NCI-H1694 (cell line): ENCODE measurements at regions not wholly inside any gene's neighbourhood (a gene's known extent, or its start where the extent isn't known, plus 50 kb on each side); places are given as distances from the start of the nearest gene placed in this dataset.

ENCODE experiments used
- DNase-seq: peaks from one replicate; lab custom pipeline; 2025; lab: John Stamatoyannopoulos, UW

GRCh38 chr16:35170610-35171009, 1711.2 kb downstream of the TP53TG3F start:
- no peak for DNase-seq

DNA sequence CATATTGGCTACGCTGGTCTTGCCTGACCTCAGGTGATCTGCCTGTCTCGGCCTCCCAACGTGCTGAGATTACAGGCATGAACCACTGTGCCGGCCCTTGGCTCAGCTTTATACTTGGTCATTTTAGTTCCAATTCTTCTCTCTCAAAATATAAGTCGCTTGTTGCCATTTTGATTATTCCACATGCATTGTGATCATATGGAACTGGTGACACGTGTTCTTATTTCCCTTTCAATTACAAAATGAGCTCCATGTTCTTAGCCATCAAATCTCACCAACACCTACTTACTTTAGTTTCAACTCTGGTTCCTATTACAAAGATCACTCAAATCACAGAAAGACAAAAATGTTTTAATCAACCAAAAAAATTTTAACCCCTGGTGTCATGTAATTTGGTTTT, 1711.7 kb downstream of the TP53TG3F start:
- DNase-seq: no peak

GRCh38 chr16:35173295-35173694, 1713.9 kb downstream of the TP53TG3F start:
- no peak for DNase-seq

- DNase-seq: no peak
These were observed 1714.6 kb downstream of the TP53TG3F start for GRCh38 chr16:35174016-35174415.

GRCh38 chr16:35176449-35176848, 1717.0 kb downstream of the TP53TG3F start:
- no peak for DNase-seq

DNA sequence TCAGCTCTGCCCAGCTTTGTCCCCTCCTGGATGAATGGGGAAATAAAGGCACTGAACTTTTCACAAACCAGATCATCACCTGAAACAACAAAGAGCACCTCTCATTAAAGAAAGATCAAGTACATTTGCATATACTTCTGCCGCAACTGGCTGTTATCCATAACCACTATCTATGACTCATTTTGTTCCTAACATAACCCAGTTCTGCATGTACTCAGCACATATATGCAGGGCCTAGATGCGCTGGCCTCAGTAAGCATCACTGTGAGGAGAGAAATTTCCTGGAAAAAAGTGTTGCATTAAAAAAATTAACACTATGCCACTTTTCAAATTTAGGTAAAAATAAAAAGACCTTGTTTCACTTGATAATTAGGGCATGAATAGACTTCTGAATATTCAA, 1718.4 kb downstream of the TP53TG3F start:
- DNase-seq: no peak

GRCh38 chr16:35180970-35181369, 1721.6 kb downstream of the TP53TG3F start:
- no peak for DNase-seq

DNA sequence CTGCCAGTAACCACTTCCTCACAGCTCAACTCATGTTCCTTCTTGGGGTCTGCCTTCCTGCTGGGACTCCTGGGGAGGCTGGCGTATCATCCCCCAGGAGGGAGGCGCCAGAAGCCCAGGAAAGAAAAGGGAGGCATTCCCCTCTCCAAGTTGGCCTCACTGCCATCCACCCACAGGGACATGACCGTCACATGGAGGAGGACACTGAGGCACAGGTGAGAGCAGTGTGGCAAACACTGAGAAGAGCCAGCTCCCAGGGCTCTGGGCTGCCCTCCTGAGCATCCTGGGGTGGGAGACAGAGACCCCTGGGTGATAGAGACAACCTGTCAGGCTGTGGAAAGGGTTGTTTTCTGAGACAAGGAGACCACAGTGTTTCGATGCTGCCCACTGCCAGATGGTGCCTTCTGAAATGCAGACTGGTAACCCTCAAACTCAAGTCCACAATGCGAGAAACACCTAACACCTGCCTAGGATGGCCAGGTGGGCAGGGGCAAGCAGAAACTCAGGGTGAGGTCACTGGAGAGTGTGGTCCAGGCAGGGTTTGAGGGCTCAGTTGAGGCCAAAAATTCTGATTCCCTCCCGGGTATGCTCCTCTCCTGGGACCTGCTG, 1722.1 kb downstream of the TP53TG3F start:
- DNase-seq: no peak

GRCh38 chr16:35182043-35182677, 1722.7 kb downstream of the TP53TG3F start:
- DNase-seq: no peak

- no peak for DNase-seq
These were observed 1723.6 kb downstream of the TP53TG3F start for GRCh38 chr16:35182943-35183550.

GRCh38 chr16:35184356-35184870, 1725.0 kb downstream of the TP53TG3F start:
- DNase-seq: no peak

GRCh38 chr16:35185366-35186044, 1726.1 kb downstream of the TP53TG3F start:
- DNase-seq: no peak

DNA sequence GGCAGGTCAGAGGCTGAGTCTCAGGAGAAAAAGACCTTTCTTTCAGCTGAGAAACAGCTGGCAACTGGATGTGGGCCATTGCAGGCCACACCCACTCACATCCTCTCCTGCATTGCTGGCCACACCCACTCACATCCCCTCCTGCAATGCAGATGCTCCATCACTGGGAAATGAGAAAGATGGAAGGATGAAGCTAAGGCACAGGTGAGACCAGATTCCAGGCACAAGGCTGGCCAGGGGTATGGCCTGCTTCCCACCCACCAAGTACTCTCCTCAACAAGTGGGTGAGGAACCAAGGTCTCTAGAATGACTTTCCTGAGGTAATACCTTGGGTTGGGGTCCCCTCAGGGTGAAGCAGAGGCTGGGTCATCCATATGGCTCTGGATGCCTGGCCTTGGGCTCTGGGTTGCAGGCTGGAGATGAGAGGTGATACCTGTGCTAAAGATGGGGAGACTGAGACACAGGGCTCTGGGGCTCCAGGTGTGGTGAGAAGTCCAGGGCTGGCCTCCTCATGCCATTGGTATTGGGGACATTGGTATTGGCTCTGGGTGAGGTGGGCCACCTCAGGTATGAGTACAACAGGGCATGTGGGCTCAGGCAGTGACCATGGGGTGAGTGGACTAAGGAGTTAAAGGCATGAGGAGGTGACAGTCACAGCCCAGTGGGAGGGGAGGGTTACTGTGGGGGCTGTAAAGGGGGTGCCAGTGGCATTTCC, 1726.8 kb downstream of the TP53TG3F start:
- no peak for DNase-seq

GRCh38 chr16:35187665-35188225, 1728.3 kb downstream of the TP53TG3F start:
- DNase-seq: no peak

GRCh38 chr16:35188288-35189155, 1729.1 kb downstream of the TP53TG3F start:
- no peak for DNase-seq

DNA sequence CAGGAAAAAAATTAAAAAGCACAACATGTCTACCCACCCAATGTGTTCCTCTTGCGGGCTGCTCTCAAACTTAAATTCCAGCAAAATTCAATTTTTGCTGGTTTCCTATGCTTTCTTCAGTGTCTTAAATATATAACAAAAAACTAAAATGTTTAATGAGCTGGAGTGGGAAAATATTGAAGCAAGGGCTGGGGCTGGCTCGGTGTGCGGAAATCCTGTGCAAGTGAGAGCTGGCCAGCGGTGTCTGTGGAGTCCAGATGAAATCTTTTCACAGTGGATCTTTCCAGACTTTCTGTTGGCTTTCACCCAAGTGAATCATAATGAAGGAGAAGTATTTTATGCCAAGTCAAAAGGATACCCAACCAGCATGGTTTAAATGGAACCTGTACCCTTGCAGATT, 1733.6 kb downstream of the TP53TG3F start:
- no peak for DNase-seq

DNA sequence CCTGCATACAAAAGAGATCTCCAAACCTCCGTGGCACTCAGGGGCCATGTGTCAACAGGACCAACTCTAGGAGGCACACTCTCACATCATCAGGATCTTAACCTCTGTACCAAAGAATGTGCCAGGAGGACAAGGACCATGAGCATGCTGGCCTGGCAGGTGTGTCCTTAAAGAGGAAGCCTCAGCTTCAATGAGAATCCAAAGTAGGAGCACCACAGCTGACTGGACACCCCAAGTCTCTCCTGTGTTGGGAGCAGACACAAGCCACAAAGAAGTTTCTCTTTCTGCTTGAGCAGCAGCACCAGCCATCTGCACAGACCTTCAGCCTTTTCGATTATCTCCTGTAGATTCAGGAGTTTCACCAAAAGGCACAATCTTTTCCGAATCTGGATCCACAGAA, 1734.5 kb downstream of the TP53TG3F start:
- no peak for DNase-seq

GRCh38 chr16:35194681-35195080, 1735.3 kb downstream of the TP53TG3F start:
- DNase-seq: no peak

GRCh38 chr16:35195173-35195863, 1735.9 kb downstream of the TP53TG3F start:
- no peak for DNase-seq

- DNase-seq: no peak
These were observed 1736.4 kb downstream of the TP53TG3F start for GRCh38 chr16:35195864-35196216.
